HEK293T (cell line): ENCODE measurements at regions not wholly inside any gene's neighbourhood (a gene's known extent, or its start where the extent isn't known, plus 50 kb on each side); places are given as distances from the start of the nearest gene placed in this dataset.

Experiments used
- CTCF ChIA-PET: fragments of 350-600 bp; formaldehyde crosslinking; extraction: SDS; loops from one replicate; lab custom pipeline; 2021; ENCODE audit warnings: antibody characterized with exemption, inconsistent platforms; lab: Yijun Ruan, JAX
- POLR2A ChIA-PET: fragments of 350-600 bp; formaldehyde crosslinking; extraction: SDS; loops from one replicate; lab custom pipeline; 2020; ENCODE audit warnings: antibody characterized with exemption, inconsistent platforms; lab: Yijun Ruan, JAX
- DNase-seq: peaks from one replicate; pipeline ENCODE4 v3.0.0; 2012; ENCODE audit warnings: mixed read lengths; ENCODE audit errors: extremely low spot score
- ARNT ChIP-seq: fragments of 450-650 bp; IDR thresholded peaks from 2 replicates; pipeline ENCODE4 v1.6.1; 2017; ENCODE audit warnings: mild to moderate bottlenecking
- BHLHE40 ChIP-seq: fragments of 450-650 bp; IDR thresholded peaks from 2 replicates; pipeline ENCODE4 v1.6.1; 2016; ENCODE audit warnings: mild to moderate bottlenecking, moderate library complexity, borderline replicate concordance
- CTBP1 ChIP-seq: fragments of 450-650 bp; IDR thresholded peaks from 2 replicates; pipeline ENCODE4 v1.6.1; 2016; ENCODE audit warnings: borderline replicate concordance
- ELF4 ChIP-seq: fragments of 450-650 bp; IDR thresholded peaks from 2 replicates; pipeline ENCODE4 v1.6.1; 2017; ENCODE audit warnings: antibody characterized with exemption
- FOXA1 ChIP-seq: fragments of 450-650 bp; IDR thresholded peaks from 2 replicates; pipeline ENCODE4 v1.6.1; 2016; ENCODE audit warnings: mild to moderate bottlenecking
- FOXK2 ChIP-seq: fragments of 450-650 bp; IDR thresholded peaks from 2 replicates; pipeline ENCODE4 v1.6.1; 2016; ENCODE audit warnings: mild to moderate bottlenecking
- FOXM1 ChIP-seq: fragments of 450-650 bp; IDR thresholded peaks from 2 replicates; pipeline ENCODE4 v1.6.1; 2017; ENCODE audit warnings: mild to moderate bottlenecking, borderline replicate concordance
- HDGF ChIP-seq: fragments of 450-650 bp; IDR thresholded peaks from 2 replicates; pipeline ENCODE4 v1.6.1; 2017; ENCODE audit warnings: antibody characterized with exemption, borderline replicate concordance
- L3MBTL2 ChIP-seq: fragments of 450-650 bp; conservative IDR thresholded peaks from 2 replicates; pipeline ENCODE4 v1.6.1; 2016; ENCODE audit warnings: mild to moderate bottlenecking
- LEF1 ChIP-seq: fragments of 450-650 bp; IDR thresholded peaks from 2 replicates; pipeline ENCODE4 v1.6.1; 2017; ENCODE audit warnings: mild to moderate bottlenecking, borderline replicate concordance
- NFRKB ChIP-seq: fragments of 450-650 bp; IDR thresholded peaks from 2 replicates; pipeline ENCODE4 v1.6.1; 2016; ENCODE audit warnings: mild to moderate bottlenecking, moderate library complexity
- PKNOX1 ChIP-seq: fragments of 450-650 bp; IDR thresholded peaks from 2 replicates; pipeline ENCODE4 v1.6.1; 2016
- SP1 ChIP-seq: fragments of 450-650 bp; IDR thresholded peaks from 2 replicates; pipeline ENCODE4 v1.6.1; 2017
- SUZ12 ChIP-seq: fragments of 450-650 bp; IDR thresholded peaks from 2 replicates; pipeline ENCODE4 v1.6.1; 2016; ENCODE audit warnings: mild to moderate bottlenecking
- TARDBP ChIP-seq: fragments of 450-650 bp; IDR thresholded peaks from 2 replicates; pipeline ENCODE4 v1.6.1; 2016
- ZNF384 ChIP-seq: fragments of 450-650 bp; IDR thresholded peaks from 2 replicates; pipeline ENCODE4 v1.6.1; 2016

DNA sequence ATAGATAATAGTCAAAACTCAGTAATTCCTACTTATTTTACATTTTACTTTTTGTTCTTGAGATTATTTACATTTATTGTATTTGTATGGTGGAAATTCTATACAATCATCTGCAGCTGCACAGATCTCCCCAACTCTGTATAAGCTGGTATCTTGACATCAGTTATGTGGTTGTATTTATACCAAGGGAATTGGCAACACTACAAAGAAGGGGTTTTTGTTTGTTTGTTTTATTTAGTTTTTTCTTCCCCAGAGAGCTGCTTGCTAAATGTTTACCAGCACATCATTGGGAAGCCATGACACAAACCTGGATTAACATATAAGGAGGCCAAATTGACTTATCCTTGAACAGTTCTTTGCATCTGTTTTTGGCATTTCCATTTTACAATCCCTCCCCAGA is 389.2 kb upstream of the KCNMB2 start:
- ChIA-PET POLR2A (no interaction called here), CTCF (no interaction called here)
- DNase-seq, result no peak
- TF ChIP-seq ARNT, result no peak
- no peak for TF ChIP-seq LEF1
- no peak for TF ChIP-seq ZNF384
- TF ChIP-seq FOXA1, result no peak
- TF ChIP-seq NFRKB, result no peak
- TF ChIP-seq FOXM1, result no peak
- no peak for TF ChIP-seq PKNOX1
- TF ChIP-seq SP1, result no peak
- TF ChIP-seq BHLHE40, result no peak
- TF ChIP-seq FOXK2, result no peak
- TF ChIP-seq HDGF, result no peak
- no peak for TF ChIP-seq ELF4
- TF ChIP-seq L3MBTL2, result no peak
- no peak for TF ChIP-seq TARDBP
- TF ChIP-seq CTBP1, result no peak
- no peak for TF ChIP-seq SUZ12

GRCh38 chr3:178152031-178152806 is 384.0 kb upstream of the KCNMB2 start:
- ChIA-PET CTCF (interaction anchor here (0.6 kb wide), 1 partner anchor 550 kb away, joined by 6 read pairs; no protein-coding TSS in a partner anchor), POLR2A (no interaction called here)
- no peak for DNase-seq
- TF ChIP-seq CTBP1, result no peak
- TF ChIP-seq SP1, result no peak
- no peak for TF ChIP-seq HDGF
- TF ChIP-seq ARNT, result no peak
- no peak for TF ChIP-seq LEF1
- no peak for TF ChIP-seq FOXK2
- no peak for TF ChIP-seq ZNF384
- TF ChIP-seq FOXM1, result no peak
- no peak for TF ChIP-seq ELF4
- no peak for TF ChIP-seq BHLHE40
- no peak for TF ChIP-seq TARDBP
- no peak for TF ChIP-seq NFRKB
- no peak for TF ChIP-seq L3MBTL2
- TF ChIP-seq PKNOX1, result no peak
- TF ChIP-seq FOXA1, result no peak
- TF ChIP-seq SUZ12, result no peak

DNA sequence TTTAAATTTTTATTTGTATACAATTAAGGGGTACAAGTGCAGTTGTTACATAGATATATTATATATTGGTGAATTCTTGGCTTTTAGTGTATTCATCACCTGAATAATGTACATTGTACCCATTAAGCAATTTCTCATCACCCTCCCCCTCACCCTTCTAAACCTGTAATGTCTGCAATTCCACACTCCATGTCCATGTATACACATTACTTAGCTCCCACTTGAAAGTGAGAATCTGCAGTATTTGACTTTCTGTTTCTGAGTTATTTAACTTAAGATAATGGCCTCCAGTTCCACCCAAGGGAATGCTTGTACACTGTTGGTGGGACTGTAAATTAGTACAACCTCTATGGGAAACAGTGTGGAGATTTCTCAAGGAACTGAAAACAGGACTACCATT is 383.2 kb upstream of the KCNMB2 start:
- ChIA-PET CTCF (no interaction called here), POLR2A (no interaction called here)
- DNase-seq, result no peak
- TF ChIP-seq CTBP1, result no peak

DNA sequence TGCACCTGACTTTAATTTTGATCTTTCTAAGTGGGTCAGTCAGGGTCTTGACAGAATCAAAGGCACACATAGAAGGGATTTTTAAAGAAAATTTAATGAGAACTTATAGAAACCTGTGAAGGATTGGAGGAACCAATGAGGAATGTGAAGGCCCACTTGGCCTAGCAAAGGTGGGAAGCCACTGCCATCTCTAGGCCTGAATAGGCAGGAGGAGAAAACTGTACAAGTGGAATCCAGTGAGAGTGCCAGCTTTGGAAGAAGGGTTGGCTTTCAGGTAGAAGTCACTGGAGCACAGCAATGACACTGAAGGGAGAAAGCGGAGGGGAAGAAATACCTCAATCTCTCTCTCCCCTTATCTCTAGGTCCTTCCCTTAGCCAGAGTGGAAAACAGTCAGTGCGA is 380.7 kb upstream of the KCNMB2 start:
- no peak for TF ChIP-seq ARNT
- no peak for TF ChIP-seq TARDBP
- no peak for TF ChIP-seq NFRKB
- TF ChIP-seq SP1, result no peak
- no peak for TF ChIP-seq BHLHE40
- TF ChIP-seq FOXK2, result no peak
- CTCF ChIA-PET, result no interaction called here
- no peak for DNase-seq

GRCh38 chr3:178156301-178156700 is 379.9 kb upstream of the KCNMB2 start:
- ChIA-PET POLR2A (no interaction called here), CTCF (no interaction called here)
- TF ChIP-seq FOXA1, result no peak
- DNase-seq, result no peak

More for the DNA sequence above, 380.7 kb upstream of the KCNMB2 start:
- POLR2A ChIA-PET, result no interaction called here

GRCh38 chr3:178159691-178160220 is 376.5 kb upstream of the KCNMB2 start:
- TF ChIP-seq L3MBTL2 (no peak), PKNOX1 (no peak), NFRKB (no peak), FOXM1 (no peak), LEF1 (no peak), SP1 (no peak), HDGF (no peak), FOXK2 (no peak), FOXA1 (no peak), TARDBP (no peak), ELF4 (no peak), CTBP1 (no peak), ARNT (no peak), SUZ12 (no peak), ZNF384 (no peak), BHLHE40 (no peak)
- POLR2A ChIA-PET, result no interaction called here
- no peak for DNase-seq
- CTCF ChIA-PET, result no interaction called here
